ENCODE measurements at regions not wholly inside any gene's neighbourhood (a gene's known extent, or its start where the extent isn't known, plus 50 kb on each side); places are given as distances from the start of the nearest gene placed in this dataset.

GRCh38 chr1:167157114-167157513 is 63.2 kb downstream of the STYXL2 start:
- TF ChIP-seq CTCF (IDR thresholded peaks at IDR 0.05; ENCODE audit: low read depth, low read length) (no peak), EZH2phosphoT487 (IDR thresholded peaks at IDR 0.05; ENCODE audit: low read depth) (no peak)

Data from OCI-LY3 (cell line).